NB4 (cell line): ENCODE measurements at regions not wholly inside any gene's neighbourhood (a gene's known extent, or its start where the extent isn't known, plus 50 kb on each side); places are given as distances from the start of the nearest gene placed in this dataset.

Source experiments
- CTCF ChIP-seq: IDR thresholded peaks from one replicate; pipeline ENCODE4 v1.5.1; 2012; ENCODE audit warnings: low read depth, low read length
- MYC ChIP-seq: IDR thresholded peaks from 2 replicates; pipeline ENCODE4 v1.6.1; 2011; ENCODE audit warnings: low read depth, low read length
- POLR2A ChIP-seq: IDR thresholded peaks from 2 replicates; pipeline ENCODE4 v1.6.1; 2011; ENCODE audit warnings: mild to moderate bottlenecking; ENCODE audit not compliant: insufficient read length; ENCODE audit errors: extremely low read depth
- TF ChIP-seq, protein P1 (sequence below): IDR thresholded peaks from 2 replicates; pipeline ENCODE4 v1.6.1; 2011; ENCODE audit warnings: low read depth, low read length

DNA sequence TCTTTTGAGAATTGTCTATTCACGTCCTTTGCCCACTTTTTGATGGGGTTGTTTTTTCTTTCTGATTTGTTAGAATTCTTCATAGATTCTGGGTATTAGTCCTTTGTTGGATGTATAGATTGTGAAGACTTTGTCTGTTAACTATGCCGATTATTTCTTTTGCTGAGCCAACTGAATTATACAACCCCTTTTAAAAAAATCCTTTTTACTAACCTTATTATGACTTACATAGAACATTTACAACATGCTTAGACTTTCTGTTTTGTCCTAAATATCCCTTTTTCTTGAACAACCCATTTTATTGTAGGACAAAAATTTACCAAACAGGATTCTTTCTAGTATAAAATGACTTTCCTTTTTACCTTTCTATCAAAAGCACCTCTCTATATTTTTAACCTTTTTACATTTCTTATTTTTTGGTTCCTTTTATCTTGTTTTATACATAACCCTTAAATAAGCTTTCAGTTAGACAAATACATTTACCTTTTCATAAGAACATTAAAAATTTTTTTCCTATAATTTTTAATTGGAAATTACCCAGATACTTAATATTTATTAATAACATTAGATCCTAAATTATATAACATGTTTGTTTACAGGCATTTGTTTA, 70.4 kb upstream of the TTLL7 start:
- TF ChIP-seq POLR2A: no peak
- no peak for TF ChIP-seq CTCF
- TF ChIP-seq, protein P1, sequence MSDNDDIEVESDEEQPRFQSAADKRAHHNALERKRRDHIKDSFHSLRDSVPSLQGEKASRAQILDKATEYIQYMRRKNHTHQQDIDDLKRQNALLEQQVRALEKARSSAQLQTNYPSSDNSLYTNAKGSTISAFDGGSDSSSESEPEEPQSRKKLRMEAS: no peak
- TF ChIP-seq MYC: no peak
